ENCODE measurements at regions not wholly inside any gene's neighbourhood (a gene's known extent, or its start where the extent isn't known, plus 50 kb on each side); places are given as distances from the start of the nearest gene placed in this dataset.
"Not testable (repeated sequence)": the region's sequence is repeated elsewhere in the genome, so short reads cannot be mapped to it uniquely, and the experiment has no call there.

DNA sequence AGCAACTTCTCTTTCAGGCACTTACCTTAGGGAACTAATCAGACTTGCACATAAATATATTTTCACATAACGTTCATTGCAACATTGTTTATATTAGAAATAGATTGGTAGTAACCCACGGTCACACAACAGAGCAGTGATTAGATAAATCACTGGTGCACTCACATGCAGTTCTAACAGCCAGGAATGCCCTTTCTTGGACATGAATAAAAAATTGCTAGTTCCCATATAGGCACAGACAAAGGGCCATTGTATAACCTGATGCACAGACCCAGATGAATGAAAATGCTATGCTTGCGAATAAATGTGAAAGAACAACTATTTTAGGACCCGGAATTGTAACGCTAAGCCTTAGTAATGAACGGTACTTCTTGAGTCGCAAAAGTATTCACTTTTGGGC lies 63.9 kb downstream of the SPANXB1 start:
- H3K9me3 ChIP-seq (ENCODE audit: control insufficient read depth, low read length); H3K36me3 ChIP-seq (ENCODE audit: control insufficient read depth in 1 of 2, insufficient read depth in 2 of 2, low read length in 1 of 2); H3K27ac ChIP-seq (ENCODE audit: low read depth in 1 of 2, low read length in 2 of 2); H3K4me3 ChIP-seq (ENCODE audit: low read length in 2 of 2); H3K4me1 ChIP-seq (ENCODE audit: control insufficient read depth in 1 of 2, insufficient read depth in 2 of 2, low read length in 2 of 2); intact Hi-C loops (cut with DNase I); ATAC-seq (ENCODE audit: low FRiP score); H3K27me3 ChIP-seq (ENCODE audit: control insufficient read depth in 1 of 2, insufficient read depth in 2 of 2, low read length in 1 of 2); DNase-seq: not testable (repeated sequence)
- 78 to 95% methylated on average over 3 of the region's 7 CpGs for WGBS, 2 donors

DNA sequence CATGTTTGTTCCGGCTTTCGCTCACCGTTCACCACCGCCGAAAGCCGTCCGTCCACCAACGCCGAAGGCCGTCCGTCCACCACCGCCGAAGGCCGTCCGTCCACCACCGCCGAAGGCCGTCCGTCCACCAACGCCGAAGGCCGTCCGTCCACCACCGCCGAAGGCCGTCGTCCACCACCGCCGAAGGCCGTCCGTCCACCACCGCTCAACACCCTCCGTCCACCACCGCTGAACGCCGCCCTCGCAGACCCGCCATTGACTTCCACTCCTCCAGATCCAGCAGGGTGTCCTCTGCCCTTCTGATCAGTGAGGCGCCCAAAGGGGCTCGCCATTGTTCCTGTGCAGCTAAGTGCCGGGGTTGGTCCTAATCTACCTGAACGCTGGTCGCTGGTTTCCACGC lies 81.7 kb downstream of the SPANXB1 start:
- H3K4me3 ChIP-seq (ENCODE audit: low read length in 2 of 2); H3K27me3 ChIP-seq (ENCODE audit: control insufficient read depth in 1 of 2, insufficient read depth in 2 of 2, low read length in 1 of 2); ATAC-seq (ENCODE audit: low FRiP score); H3K36me3 ChIP-seq (ENCODE audit: control insufficient read depth in 1 of 2, insufficient read depth in 2 of 2, low read length in 1 of 2); H3K27ac ChIP-seq (ENCODE audit: low read depth in 1 of 2, low read length in 2 of 2); H3K9me3 ChIP-seq (ENCODE audit: control insufficient read depth, low read length); intact Hi-C loops (cut with DNase I); H3K4me1 ChIP-seq (ENCODE audit: control insufficient read depth in 1 of 2, insufficient read depth in 2 of 2, low read length in 2 of 2): not testable (repeated sequence)
- WGBS, 2 donors, result 95 to 97% methylated on average over 14 to 22 of the region's 44 CpGs
- DNase-seq, result peak in 1 of 2 donors; percentile 60

DNA sequence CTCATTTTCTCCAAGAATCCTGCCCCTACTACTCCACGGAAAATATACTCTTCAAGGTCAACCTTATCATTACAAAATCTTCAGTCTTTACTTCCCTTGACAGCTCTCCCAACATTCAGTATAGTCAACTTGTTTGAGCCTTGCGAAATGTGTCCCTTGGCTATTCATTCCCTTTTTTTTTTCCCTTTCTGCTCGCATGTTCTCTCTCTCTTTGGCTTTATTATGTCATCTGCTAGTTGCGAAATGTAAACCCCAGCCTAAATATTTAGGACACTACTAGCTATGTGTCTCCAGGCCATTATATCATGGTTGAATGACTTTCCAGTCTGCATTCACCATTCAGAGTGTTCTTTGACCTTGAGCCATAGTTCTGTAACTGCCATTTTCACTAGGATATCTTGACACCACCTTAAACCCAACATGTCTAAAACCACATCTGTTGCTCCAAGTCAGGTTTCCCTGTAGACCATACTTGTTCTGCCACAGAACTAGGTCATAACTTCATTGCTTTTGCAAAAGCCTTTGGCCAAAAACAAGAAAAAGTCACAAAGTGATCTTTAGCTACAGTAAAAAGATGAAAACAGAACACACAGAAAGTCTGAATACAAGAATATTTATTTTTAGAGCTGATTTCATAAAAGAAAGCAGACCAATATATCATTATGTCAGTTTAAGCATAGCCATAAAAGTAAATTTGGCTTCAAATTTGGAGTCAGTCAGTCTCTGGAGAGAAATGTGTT lies 73.0 kb downstream of the LDOC1 start:
- WGBS, 2 donors, result no CpG with 5 or more reads among the region's 4 CpGs
- intact Hi-C loops (cut with DNase I); H3K4me1 ChIP-seq (ENCODE audit: control insufficient read depth in 1 of 2, insufficient read depth in 2 of 2, low read length in 2 of 2); H3K36me3 ChIP-seq (ENCODE audit: control insufficient read depth in 1 of 2, insufficient read depth in 2 of 2, low read length in 1 of 2); H3K9me3 ChIP-seq (ENCODE audit: control insufficient read depth, low read length); H3K27me3 ChIP-seq (ENCODE audit: control insufficient read depth in 1 of 2, insufficient read depth in 2 of 2, low read length in 1 of 2); H3K27ac ChIP-seq (ENCODE audit: low read depth in 1 of 2, low read length in 2 of 2); H3K4me3 ChIP-seq (ENCODE audit: low read length in 2 of 2); DNase-seq: not testable (repeated sequence)
- peak; percentile 64 for ATAC-seq (ENCODE audit: low FRiP score)

GRCh38 chrX:141111209-141111608 lies 65.7 kb downstream of the LDOC1 start:
- H3K9me3 ChIP-seq (ENCODE audit: control insufficient read depth, low read length); DNase-seq; H3K36me3 ChIP-seq (ENCODE audit: control insufficient read depth in 1 of 2, insufficient read depth in 2 of 2, low read length in 1 of 2); H3K27me3 ChIP-seq (ENCODE audit: control insufficient read depth in 1 of 2, insufficient read depth in 2 of 2, low read length in 1 of 2); H3K4me1 ChIP-seq (ENCODE audit: control insufficient read depth in 1 of 2, insufficient read depth in 2 of 2, low read length in 2 of 2); ATAC-seq (ENCODE audit: low FRiP score); H3K27ac ChIP-seq (ENCODE audit: low read depth in 1 of 2, low read length in 2 of 2); H3K4me3 ChIP-seq (ENCODE audit: low read length in 2 of 2); intact Hi-C loops (cut with DNase I): not testable (repeated sequence)
- 55 to 75% methylated on average over 2 to 3 of the region's 5 CpGs for WGBS, 2 donors
